Osteocyte (in vitro differentiated cells): ENCODE measurements at regions not wholly inside any gene's neighbourhood (a gene's known extent, or its start where the extent isn't known, plus 50 kb on each side); places are given as distances from the start of the nearest gene placed in this dataset.

Experiments used
- DNase-seq: peaks from one replicate; pipeline ENCODE4 v3.0.0; 2021; ENCODE audit warnings: mixed read lengths; ENCODE audit not compliant: unreplicated experiment; ENCODE audit errors: extremely low spot score
- H3K27ac Mint-ChIP-seq: one replicate; pipeline ENCODE4 v1.8.0; 2021; ENCODE audit warnings: mild to moderate bottlenecking, mixed read lengths; ENCODE audit not compliant: unreplicated experiment
- H3K27me3 Mint-ChIP-seq: one replicate; pipeline ENCODE4 v1.8.0; 2021; ENCODE audit warnings: mixed read lengths; ENCODE audit not compliant: unreplicated experiment
- H3K36me3 Mint-ChIP-seq: one replicate; pipeline ENCODE4 v1.8.0; 2021; ENCODE audit warnings: mixed read lengths; ENCODE audit not compliant: unreplicated experiment
- H3K4me1 Mint-ChIP-seq: one replicate; pipeline ENCODE4 v1.8.0; 2021; ENCODE audit warnings: mixed read lengths; ENCODE audit not compliant: unreplicated experiment
- H3K4me3 Mint-ChIP-seq: one replicate; pipeline ENCODE4 v1.8.0; 2021; ENCODE audit warnings: mild to moderate bottlenecking, moderate library complexity, mixed read lengths; ENCODE audit not compliant: unreplicated experiment
- H3K9me3 Mint-ChIP-seq: one replicate; pipeline ENCODE4 v1.8.0; 2021; ENCODE audit warnings: mixed read lengths; ENCODE audit not compliant: unreplicated experiment
- CTCF ChIP-seq: fragments of 200-600 bp; sonication (generic); IDR thresholded peaks from 2 replicates; pipeline ENCODE4 v1.5.0; 2021; ENCODE audit warnings: antibody characterized with exemption, mild to moderate bottlenecking, moderate library complexity

- no peak for DNase-seq
- H3K4me3 Mint-ChIP-seq: no peak overlapping the region
- no peak overlapping the region for H3K27ac Mint-ChIP-seq
- no peaks in the 10 kb centered on the region for H3K27me3 Mint-ChIP-seq
- no peak for TF ChIP-seq CTCF
- H3K9me3 Mint-ChIP-seq: peaks cover 43% of the 10 kb centered on the region
- no peaks in the 10 kb centered on the region for H3K4me1 Mint-ChIP-seq
- H3K36me3 Mint-ChIP-seq: no peaks in the 10 kb centered on the region
These were observed 80.4 kb upstream of the MALRD1 start for GRCh38 chr10:18968159-18968558.

- Mint-ChIP-seq H3K36me3 (no peaks in the 10 kb centered on the region), H3K27ac (no peak overlapping the region), H3K4me1 (no peaks in the 10 kb centered on the region), H3K27me3 (no peaks in the 10 kb centered on the region), H3K4me3 (no peak overlapping the region), H3K9me3 (peaks cover 21% of the 10 kb centered on the region)
- TF ChIP-seq CTCF: no peak
- no peak for DNase-seq
These were observed 71.8 kb upstream of the MALRD1 start for GRCh38 chr10:18976696-18977251.

GRCh38 chr10:18980089-18980629 lies 68.4 kb upstream of the MALRD1 start:
- no peak for TF ChIP-seq CTCF
- H3K36me3 Mint-ChIP-seq: no peaks in the 10 kb centered on the region
- peaks cover 21% of the 10 kb centered on the region for H3K9me3 Mint-ChIP-seq
- no peak overlapping the region for H3K27ac Mint-ChIP-seq
- H3K27me3 Mint-ChIP-seq: no peaks in the 10 kb centered on the region
- H3K4me1 Mint-ChIP-seq: no peaks in the 10 kb centered on the region
- H3K4me3 Mint-ChIP-seq: no peak overlapping the region
- no peak for DNase-seq

DNA sequence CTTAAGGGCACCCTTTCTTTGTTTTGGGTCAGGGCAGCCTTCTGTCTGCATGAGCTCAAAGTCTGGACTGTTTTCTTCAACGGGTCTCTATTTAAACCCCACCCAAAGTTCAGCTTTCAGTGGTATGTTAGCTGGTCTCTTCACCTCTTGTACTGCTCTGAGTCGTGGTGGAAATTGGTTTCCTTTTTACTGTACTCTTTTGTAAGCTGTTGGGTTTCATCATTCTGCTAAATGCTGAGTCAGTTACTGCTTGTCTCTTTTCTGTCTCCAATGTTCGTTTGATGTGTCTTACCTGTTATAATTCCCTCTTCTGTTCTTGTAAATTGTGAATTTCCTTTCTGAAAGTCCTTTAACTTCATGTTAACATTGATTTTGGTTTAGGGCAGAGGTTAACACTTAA lies 64.1 kb upstream of the MALRD1 start:
- Mint-ChIP-seq H3K27me3 (no peaks in the 10 kb centered on the region), H3K4me1 (no peaks in the 10 kb centered on the region), H3K4me3 (no peak overlapping the region), H3K36me3 (peaks cover 3% of the 10 kb centered on the region), H3K9me3 (peaks cover 39% of the 10 kb centered on the region), H3K27ac (no peak overlapping the region)
- no peak for DNase-seq
- no peak for TF ChIP-seq CTCF

DNA sequence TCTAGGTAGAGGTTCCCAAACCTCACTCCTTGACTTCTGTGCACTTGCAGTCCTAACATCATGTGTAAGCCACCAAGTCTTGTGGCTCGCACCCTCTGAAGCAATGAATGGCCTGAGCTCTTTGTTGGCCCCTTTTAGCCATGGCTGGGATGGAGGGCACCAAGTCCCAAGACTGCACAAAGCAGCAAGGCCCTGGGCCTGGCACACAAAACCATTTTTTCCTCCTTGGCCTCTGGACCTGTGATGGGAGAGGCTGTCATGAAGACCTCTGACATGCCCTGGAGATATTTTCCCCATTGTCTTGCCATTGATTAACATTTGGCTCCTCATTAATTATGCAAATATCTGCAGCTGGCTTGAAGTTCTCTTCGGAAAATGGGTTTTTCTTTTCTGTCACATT lies 60.3 kb upstream of the MALRD1 start:
- H3K4me3 Mint-ChIP-seq: no peak overlapping the region
- no peak for TF ChIP-seq CTCF
- no peaks in the 10 kb centered on the region for H3K27me3 Mint-ChIP-seq

More for the DNA sequence above, 60.3 kb upstream of the MALRD1 start:
- no peak for DNase-seq
- H3K4me1 Mint-ChIP-seq: no peaks in the 10 kb centered on the region
- H3K36me3 Mint-ChIP-seq: peaks cover 3% of the 10 kb centered on the region
- H3K9me3 Mint-ChIP-seq: peaks cover 40% of the 10 kb centered on the region
- no peak overlapping the region for H3K27ac Mint-ChIP-seq
